OCI-LY7 (cell line): ENCODE measurements at regions not wholly inside any gene's neighbourhood (a gene's known extent, or its start where the extent isn't known, plus 50 kb on each side); places are given as distances from the start of the nearest gene placed in this dataset.

Experiments used
- BruUV-seq: library from RNA; stranded (reverse); fragments of 400-500 nt; replicated peaks from 2 replicates; lab custom pipeline; 2021; lab: Mats Ljungman, UMichigan
- CTCF ChIA-PET: fragments of 300-600 bp; sonication (Branson Sonifier 250); formaldehyde crosslinking; loops from one replicate; lab custom pipeline; 2022; ENCODE audit warnings: antibody characterized with exemption; ENCODE audit not compliant: unreplicated experiment; lab: Charles Lee
- POLR2A ChIA-PET: fragments of 300-600 bp; sonication (Branson Sonifier 250); formaldehyde crosslinking; loops from one replicate; lab custom pipeline; 2022; ENCODE audit warnings: antibody characterized with exemption; lab: Charles Lee
- DNase-seq: peaks from one replicate; pipeline ENCODE4 v3.0.0-alpha.2; 2015; ENCODE audit warnings: low spot score
- H2AFZ ChIP-seq: fragments of 200-600 bp; sonication (generic), shearing (Covaris generic); 2 replicates; pipeline ENCODE4 v1.6.1; 2014; ENCODE audit warnings: mild to moderate bottlenecking, antibody characterized with exemption, low read length, moderate library complexity
- H3K27ac ChIP-seq: fragments of 200-600 bp; sonication (generic); 2 replicates; pipeline ENCODE4 v1.5.1; 2014; ENCODE audit warnings: mixed run types, low read depth, mild to moderate bottlenecking, moderate library complexity, low read length, inconsistent platforms; ENCODE audit not compliant: poor library complexity, severe bottlenecking
- H3K36me3 ChIP-seq: fragments of 200-600 bp; sonication (generic); 2 replicates; pipeline ENCODE4 v1.6.1; 2014; ENCODE audit warnings: mild to moderate bottlenecking, antibody characterized with exemption, low read length, moderate library complexity, mixed read lengths; ENCODE audit not compliant: insufficient read depth
- H3K4me1 ChIP-seq: fragments of 200-600 bp; sonication (generic); 2 replicates; pipeline ENCODE4 v1.5.1; 2014; ENCODE audit warnings: mild to moderate bottlenecking, low read length; ENCODE audit not compliant: insufficient read depth, poor library complexity, severe bottlenecking
- H3K4me2 ChIP-seq: fragments of 200-600 bp; sonication (generic); 2 replicates; pipeline ENCODE4 v1.6.1; 2014; ENCODE audit warnings: mild to moderate bottlenecking, low read length
- H3K4me3 ChIP-seq: fragments of 200-600 bp; sonication (generic); 2 replicates; pipeline ENCODE4 v1.5.1; 2014; ENCODE audit warnings: mild to moderate bottlenecking, low read depth, low read length; ENCODE audit not compliant: poor library complexity, severe bottlenecking
- H3K79me2 ChIP-seq: fragments of 200-600 bp; sonication (generic); 2 replicates; pipeline ENCODE4 v1.6.1; 2016; ENCODE audit warnings: low read depth, mild to moderate bottlenecking, low read length, moderate library complexity, mixed read lengths; ENCODE audit not compliant: insufficient read depth
- H3K9me2 ChIP-seq: fragments of 200-600 bp; sonication (generic); 2 replicates; pipeline ENCODE4 v1.6.1; 2016; ENCODE audit warnings: mild to moderate bottlenecking, low read length, mixed read lengths; ENCODE audit not compliant: insufficient read depth
- H3K9me3 ChIP-seq: fragments of 200-600 bp; sonication (generic); 2 replicates; pipeline ENCODE4 v1.6.1; 2014; ENCODE audit warnings: mild to moderate bottlenecking, mixed run types, low read length, mixed read lengths
- H4K20me1 ChIP-seq: fragments of 200-600 bp; sonication (generic); 2 replicates; pipeline ENCODE4 v1.6.1; 2014; ENCODE audit warnings: mild to moderate bottlenecking, antibody characterized with exemption, low read length, moderate library complexity, mixed read lengths; ENCODE audit not compliant: insufficient read depth
- EZH2phosphoT487 ChIP-seq: fragments of 200-600 bp; sonication (generic); IDR thresholded peaks from 2 replicates; pipeline ENCODE4 v1.6.1; 2018; ENCODE audit warnings: low read depth, borderline replicate concordance, mild to moderate bottlenecking, mixed run types, antibody characterized with exemption, low read length, moderate library complexity, mixed read lengths
- intact Hi-C: fragments of 100-400 bp; cut with micrococcal nuclease; formaldehyde crosslinking; loops from one replicate; pipeline ENCODE4 v1.10.0; 2022; ENCODE audit not compliant: unreplicated experiment
- TF ChIP-seq, protein P1 (sequence below): fragments of 200-600 bp; sonication (generic); conservative IDR thresholded peaks from 2 replicates; pipeline ENCODE4 v1.5.1; 2014; ENCODE audit warnings: mild to moderate bottlenecking, antibody characterized with exemption, low read length, moderate library complexity, mixed read lengths

DNA sequence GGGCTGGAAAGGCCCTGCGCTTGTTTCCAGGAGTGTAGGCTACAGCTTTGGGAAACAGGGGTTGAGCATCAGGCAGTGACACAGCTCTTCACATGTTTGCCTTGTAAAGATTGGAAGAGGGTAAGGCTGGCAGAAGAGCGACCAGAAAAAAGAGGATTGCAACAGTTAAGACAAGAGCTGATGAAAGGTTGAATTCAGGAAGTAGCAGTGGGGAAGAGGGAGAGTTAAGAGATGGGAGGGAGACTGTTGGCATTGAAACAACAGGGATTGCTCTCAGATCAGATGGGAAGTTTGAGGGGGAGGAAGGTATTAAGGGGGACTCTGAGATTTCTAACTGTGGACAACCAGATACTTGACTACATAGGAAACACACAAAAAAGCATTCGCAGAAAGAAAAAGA is 96.9 kb downstream of the CTAGE1 start:
- Histone ChIP-seq H3K9me2 (no peaks in the 10 kb centered on the region), H3K27ac (no peak overlapping the region), H3K4me2 (no peak overlapping the region), H3K9me3 (no peaks in the 10 kb centered on the region), H4K20me1 (no peaks in the 10 kb centered on the region), H2AFZ (no peak overlapping the region), H3K36me3 (no peaks in the 10 kb centered on the region), H3K4me3 (no peak overlapping the region), H3K79me2 (no peaks in the 10 kb centered on the region), H3K4me1 (no peaks in the 10 kb centered on the region)
- intact Hi-C loops: no loop called here
- BruUV-seq: no TSS peak
- CTCF ChIA-PET: no interaction called here
- TF ChIP-seq, protein P1, sequence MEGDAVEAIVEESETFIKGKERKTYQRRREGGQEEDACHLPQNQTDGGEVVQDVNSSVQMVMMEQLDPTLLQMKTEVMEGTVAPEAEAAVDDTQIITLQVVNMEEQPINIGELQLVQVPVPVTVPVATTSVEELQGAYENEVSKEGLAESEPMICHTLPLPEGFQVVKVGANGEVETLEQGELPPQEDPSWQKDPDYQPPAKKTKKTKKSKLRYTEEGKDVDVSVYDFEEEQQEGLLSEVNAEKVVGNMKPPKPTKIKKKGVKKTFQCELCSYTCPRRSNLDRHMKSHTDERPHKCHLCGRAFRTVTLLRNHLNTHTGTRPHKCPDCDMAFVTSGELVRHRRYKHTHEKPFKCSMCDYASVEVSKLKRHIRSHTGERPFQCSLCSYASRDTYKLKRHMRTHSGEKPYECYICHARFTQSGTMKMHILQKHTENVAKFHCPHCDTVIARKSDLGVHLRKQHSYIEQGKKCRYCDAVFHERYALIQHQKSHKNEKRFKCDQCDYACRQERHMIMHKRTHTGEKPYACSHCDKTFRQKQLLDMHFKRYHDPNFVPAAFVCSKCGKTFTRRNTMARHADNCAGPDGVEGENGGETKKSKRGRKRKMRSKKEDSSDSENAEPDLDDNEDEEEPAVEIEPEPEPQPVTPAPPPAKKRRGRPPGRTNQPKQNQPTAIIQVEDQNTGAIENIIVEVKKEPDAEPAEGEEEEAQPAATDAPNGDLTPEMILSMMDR: no peak
- DNase-seq: no peak
- POLR2A ChIA-PET: interaction anchor here (1.0 kb wide), 1 partner anchor 1327 kb away, joined by 3 read pairs; no protein-coding TSS in a partner anchor

DNA sequence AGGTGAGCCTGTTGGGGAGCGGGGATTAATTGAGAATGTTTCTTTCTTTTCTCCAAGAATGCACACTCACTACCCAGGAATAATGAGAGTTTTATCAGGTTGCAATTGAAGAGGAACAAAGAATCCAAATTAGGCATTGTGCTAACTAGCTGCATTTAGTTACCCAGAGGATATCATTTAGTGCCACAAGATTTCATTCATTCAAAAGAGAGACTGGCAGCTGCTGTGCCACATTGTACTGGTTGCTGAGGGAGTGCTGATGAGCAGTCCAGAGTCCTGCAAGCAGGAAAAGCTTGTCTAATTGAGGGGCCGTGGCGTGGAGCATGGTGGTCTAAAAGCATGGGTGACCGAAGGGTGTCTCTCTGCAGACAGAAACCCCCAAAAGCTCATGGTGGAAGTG is 97.6 kb downstream of the CTAGE1 start:
- BruUV-seq: no TSS peak
- DNase-seq: no peak
- intact Hi-C loops: no loop called here

DNA sequence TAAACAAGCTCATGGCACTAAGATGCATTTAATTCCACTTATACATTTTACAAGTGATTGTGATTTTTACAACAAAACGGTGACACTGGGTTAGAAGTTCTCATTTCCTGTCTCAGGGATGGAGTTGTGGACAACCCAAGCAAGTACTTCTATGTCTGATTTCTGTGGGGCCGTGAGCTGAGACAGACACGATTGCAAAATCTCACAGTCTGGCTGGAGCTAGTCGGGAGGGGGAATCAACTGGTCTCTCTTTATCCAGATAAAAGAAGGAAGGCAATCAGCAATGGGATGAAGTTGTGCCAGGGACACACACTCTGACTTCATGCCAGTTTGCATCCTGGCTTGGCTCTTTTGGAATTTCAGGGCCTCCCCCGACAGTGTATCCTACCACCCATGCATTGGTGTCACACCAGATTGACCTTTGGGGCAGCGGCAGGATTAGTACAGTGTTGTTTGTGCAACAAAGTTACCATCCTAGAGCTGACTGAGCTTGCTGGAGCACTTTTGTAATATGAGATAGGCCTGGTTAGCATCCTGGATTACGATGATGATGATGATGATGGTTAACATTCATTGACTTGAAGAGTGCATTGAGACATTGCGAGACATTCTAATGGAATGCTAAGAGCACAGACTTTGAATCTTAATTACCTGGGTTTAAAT is 98.8 kb downstream of the CTAGE1 start:
- Histone ChIP-seq H3K36me3 (no peaks in the 10 kb centered on the region), H3K27ac (no peak overlapping the region), H3K9me3 (no peaks in the 10 kb centered on the region), H2AFZ (no peak overlapping the region), H4K20me1 (no peaks in the 10 kb centered on the region), H3K4me2 (no peak overlapping the region), H3K79me2 (no peaks in the 10 kb centered on the region), H3K9me2 (no peaks in the 10 kb centered on the region), H3K4me1 (no peaks in the 10 kb centered on the region), H3K4me3 (no peak overlapping the region)
- no TSS peak for BruUV-seq
- DNase-seq: no peak
- POLR2A ChIA-PET: no interaction called here
- CTCF ChIA-PET: no interaction called here
- no peak for TF ChIP-seq EZH2phosphoT487
- TF ChIP-seq, protein P1: no peak
- intact Hi-C loops: no loop called here

More for the DNA sequence above, 97.6 kb downstream of the CTAGE1 start:
- ChIA-PET CTCF (no interaction called here), POLR2A (no interaction called here)
- no peaks in the 10 kb centered on the region for H3K4me1 ChIP-seq
- no peaks in the 10 kb centered on the region for H4K20me1 ChIP-seq
- no peaks in the 10 kb centered on the region for H3K9me2 ChIP-seq
- H2AFZ ChIP-seq: no peak overlapping the region
- no peaks in the 10 kb centered on the region for H3K36me3 ChIP-seq
- no peaks in the 10 kb centered on the region for H3K79me2 ChIP-seq
- H3K4me2 ChIP-seq: no peak overlapping the region
- TF ChIP-seq, protein P1: no peak
- TF ChIP-seq EZH2phosphoT487: no peak
- no peaks in the 10 kb centered on the region for H3K9me3 ChIP-seq
- no peak overlapping the region for H3K27ac ChIP-seq
- H3K4me3 ChIP-seq: no peak overlapping the region
